ENCODE measurements at regions not wholly inside any gene's neighbourhood (a gene's known extent, or its start where the extent isn't known, plus 50 kb on each side); places are given as distances from the start of the nearest gene placed in this dataset.
A peak's percentile ranks its signal among the peaks of the same experiment; 100 is the strongest.

GRCh38 chr7:157472311-157473050 lies 135.7 kb downstream of the DNAJB6 start:
- no peaks in the 10 kb centered on the region for H3K9me3 ChIP-seq (ENCODE audit: low read depth)
- no peak overlapping the region for H2AFZ ChIP-seq
- no peaks in the 10 kb centered on the region for H3K79me2 ChIP-seq
- no peak for DNase-seq (ENCODE audit: low spot score)
- H3K4me2 ChIP-seq: no peak overlapping the region
- H3K36me3 ChIP-seq (replicated peaks; ENCODE audit: insufficient read depth, low read depth): no peaks in the 10 kb centered on the region
- no peak overlapping the region for H3K27ac ChIP-seq
- no peak overlapping the region for H3K4me3 ChIP-seq
- H3K27me3 ChIP-seq: no peaks in the 10 kb centered on the region
- H3K9me2 ChIP-seq (replicated peaks; ENCODE audit: insufficient read depth): no peaks in the 10 kb centered on the region
- 70% methylated on average over 10 of the region's 10 CpGs for WGBS (ENCODE audit: low lambda C conversion rate, missing lambda C conversion rate)
- TF ChIP-seq EZH2phosphoT487 (IDR thresholded peaks at IDR 0.05; ENCODE audit: low read depth, severe bottlenecking, unreplicated experiment): no peak
- TF ChIP-seq, protein P1, sequence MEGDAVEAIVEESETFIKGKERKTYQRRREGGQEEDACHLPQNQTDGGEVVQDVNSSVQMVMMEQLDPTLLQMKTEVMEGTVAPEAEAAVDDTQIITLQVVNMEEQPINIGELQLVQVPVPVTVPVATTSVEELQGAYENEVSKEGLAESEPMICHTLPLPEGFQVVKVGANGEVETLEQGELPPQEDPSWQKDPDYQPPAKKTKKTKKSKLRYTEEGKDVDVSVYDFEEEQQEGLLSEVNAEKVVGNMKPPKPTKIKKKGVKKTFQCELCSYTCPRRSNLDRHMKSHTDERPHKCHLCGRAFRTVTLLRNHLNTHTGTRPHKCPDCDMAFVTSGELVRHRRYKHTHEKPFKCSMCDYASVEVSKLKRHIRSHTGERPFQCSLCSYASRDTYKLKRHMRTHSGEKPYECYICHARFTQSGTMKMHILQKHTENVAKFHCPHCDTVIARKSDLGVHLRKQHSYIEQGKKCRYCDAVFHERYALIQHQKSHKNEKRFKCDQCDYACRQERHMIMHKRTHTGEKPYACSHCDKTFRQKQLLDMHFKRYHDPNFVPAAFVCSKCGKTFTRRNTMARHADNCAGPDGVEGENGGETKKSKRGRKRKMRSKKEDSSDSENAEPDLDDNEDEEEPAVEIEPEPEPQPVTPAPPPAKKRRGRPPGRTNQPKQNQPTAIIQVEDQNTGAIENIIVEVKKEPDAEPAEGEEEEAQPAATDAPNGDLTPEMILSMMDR (IDR thresholded peaks at IDR 0.05; ENCODE audit: poor library complexity): no peak
- TF ChIP-seq EZH2 (IDR thresholded peaks at IDR 0.05; ENCODE audit: borderline replicate concordance): no peak
- H4K20me1 ChIP-seq (ENCODE audit: insufficient read depth, poor library complexity, severe bottlenecking): no peaks in the 10 kb centered on the region
- no peaks in the 10 kb centered on the region for H3K4me1 ChIP-seq (ENCODE audit: insufficient read depth)

DNA sequence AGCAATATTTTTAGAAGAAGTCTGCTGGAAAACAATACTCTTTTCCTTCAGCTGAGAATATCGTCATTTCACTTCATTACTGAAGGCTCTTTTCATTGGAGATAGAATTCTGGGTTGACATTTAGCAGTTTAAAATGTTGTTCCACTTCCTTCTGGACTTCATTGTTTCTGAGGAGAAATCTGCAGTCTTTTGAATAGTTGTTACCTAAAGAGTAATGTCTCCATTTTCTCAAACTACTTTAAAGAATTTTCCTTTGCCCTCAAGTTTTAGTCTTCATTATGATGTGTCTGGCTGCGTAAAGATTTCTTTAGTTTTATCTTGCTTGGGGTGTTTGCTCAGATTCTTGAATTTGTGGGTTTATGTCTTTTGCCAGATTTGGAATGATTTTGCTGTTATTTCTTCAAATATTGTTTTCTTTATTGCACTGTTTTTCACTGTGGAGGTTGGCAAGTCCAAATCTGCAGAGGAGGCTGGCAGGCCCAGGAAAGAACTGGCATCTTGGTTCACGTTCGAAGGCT lies 136.3 kb downstream of the DNAJB6 start:
- no peaks in the 10 kb centered on the region for H3K9me2 ChIP-seq (replicated peaks; ENCODE audit: insufficient read depth)
- no peaks in the 10 kb centered on the region for H3K36me3 ChIP-seq (replicated peaks; ENCODE audit: insufficient read depth, low read depth)
- H3K9me3 ChIP-seq (ENCODE audit: low read depth): no peaks in the 10 kb centered on the region
- no peaks in the 10 kb centered on the region for H3K27me3 ChIP-seq
- no peak overlapping the region for H3K4me2 ChIP-seq
- H3K4me1 ChIP-seq (ENCODE audit: insufficient read depth): no peaks in the 10 kb centered on the region
- TF ChIP-seq EZH2phosphoT487 (IDR thresholded peaks at IDR 0.05; ENCODE audit: low read depth, severe bottlenecking, unreplicated experiment) (no peak), EZH2 (IDR thresholded peaks at IDR 0.05; ENCODE audit: borderline replicate concordance) (no peak)
- TF ChIP-seq, protein P1 (IDR thresholded peaks at IDR 0.05; ENCODE audit: poor library complexity): no peak
- no peaks in the 10 kb centered on the region for H3K79me2 ChIP-seq
- H2AFZ ChIP-seq: no peak overlapping the region
- H3K27ac ChIP-seq: no peak overlapping the region
- H3K4me3 ChIP-seq: no peak overlapping the region
- WGBS (ENCODE audit: low lambda C conversion rate, missing lambda C conversion rate): 83% methylated on average over 4 of the region's 4 CpGs
- no peak for DNase-seq (ENCODE audit: low spot score)
- no peaks in the 10 kb centered on the region for H4K20me1 ChIP-seq (ENCODE audit: insufficient read depth, poor library complexity, severe bottlenecking)

GRCh38 chr7:157474685-157475084 lies 137.9 kb downstream of the DNAJB6 start:
- TF ChIP-seq EZH2phosphoT487 (IDR thresholded peaks at IDR 0.05; ENCODE audit: low read depth, severe bottlenecking, unreplicated experiment): no peak
- TF ChIP-seq, protein P1 (IDR thresholded peaks at IDR 0.05; ENCODE audit: poor library complexity): peak; percentile 7
- no peaks in the 10 kb centered on the region for H3K27me3 ChIP-seq
- H3K79me2 ChIP-seq: no peaks in the 10 kb centered on the region
- H3K4me2 ChIP-seq: no peak overlapping the region
- no peak overlapping the region for H3K4me3 ChIP-seq
- no peaks in the 10 kb centered on the region for H4K20me1 ChIP-seq (ENCODE audit: insufficient read depth, poor library complexity, severe bottlenecking)
- no peaks in the 10 kb centered on the region for H3K4me1 ChIP-seq (ENCODE audit: insufficient read depth)
- no peaks in the 10 kb centered on the region for H3K36me3 ChIP-seq (replicated peaks; ENCODE audit: insufficient read depth, low read depth)
- WGBS (ENCODE audit: low lambda C conversion rate, missing lambda C conversion rate): 46% methylated on average over 12 of the region's 12 CpGs
- no peak for DNase-seq (ENCODE audit: low spot score)
- H3K9me2 ChIP-seq (replicated peaks; ENCODE audit: insufficient read depth): no peaks in the 10 kb centered on the region
- no peak overlapping the region for H3K27ac ChIP-seq
- H3K9me3 ChIP-seq (ENCODE audit: low read depth): no peaks in the 10 kb centered on the region
- no peak overlapping the region for H2AFZ ChIP-seq

Measured in hepatocyte (in vitro differentiated cells).